Liver (tissue), 8 donors: ENCODE measurements at regions not wholly inside any gene's neighbourhood (a gene's known extent, or its start where the extent isn't known, plus 50 kb on each side); places are given as distances from the start of the nearest gene placed in this dataset.

Experiments used
- DNase-seq: peaks from one replicate; pipeline ENCODE4 v3.0.0-alpha.2; 2017; ENCODE audit warnings: low spot score
- H3K27ac ChIP-seq, 2 donors: one replicate each; pipeline ENCODE4 v1.7.0; 2013; ENCODE audit warnings: inconsistent platforms in 2 of 2, low read length in 2 of 2, control low read depth in 1 of 2, low read depth in 1 of 2, mild to moderate bottlenecking in 1 of 2
- H3K27me3 ChIP-seq, 4 donors: one replicate each; pipeline versions ENCODE4 v1.6.1 to v1.7.0; 2013; ENCODE audit warnings: low read length in 3 of 4, inconsistent platforms in 1 of 4, mild to moderate bottlenecking in 1 of 4, moderate library complexity in 1 of 4; ENCODE audit not compliant: control insufficient read depth in 4 of 4, insufficient read depth in 4 of 4
- H3K36me3 ChIP-seq, 4 donors: one replicate each; pipeline versions ENCODE4 v1.6.1 to v1.7.0; 2013; ENCODE audit warnings: low read length in 3 of 4, mild to moderate bottlenecking in 3 of 4, low read depth in 1 of 4, moderate library complexity in 1 of 4; ENCODE audit not compliant: control insufficient read depth in 4 of 4, insufficient read depth in 3 of 4
- H3K4me1 ChIP-seq, 4 donors: one replicate each; pipeline versions ENCODE4 v1.6.1 to v1.7.0; 2013; ENCODE audit warnings: low read length in 3 of 4, mild to moderate bottlenecking in 3 of 4, moderate library complexity in 1 of 4; ENCODE audit not compliant: control insufficient read depth in 4 of 4, insufficient read depth in 4 of 4
- H3K4me3 ChIP-seq, 3 donors: one replicate each; pipeline versions ENCODE4 v1.6.1 to v1.7.0; 2013; ENCODE audit warnings: low read length in 3 of 3, control low read depth in 1 of 3, low read depth in 1 of 3, mild to moderate bottlenecking in 1 of 3
- H3K9ac ChIP-seq, 2 donors: one replicate each; pipeline ENCODE4 v1.7.0; 2013; ENCODE audit warnings: low read length in 2 of 2, mild to moderate bottlenecking in 2 of 2, moderate library complexity in 2 of 2, control low read depth in 1 of 2, low read depth in 1 of 2
- H3K9me3 ChIP-seq, 4 donors: one replicate each; pipeline versions ENCODE4 v1.6.1 to v1.7.0; 2013; ENCODE audit warnings: low read length in 3 of 4; ENCODE audit not compliant: control insufficient read depth in 4 of 4
- EGR1 ChIP-seq, 2 donors: IDR thresholded peaks; 2 replicates each; pipeline ENCODE4 v1.6.1; 2016 to 2018; ENCODE audit warnings: antibody characterized with exemption in 2 of 2, low read depth in 2 of 2
- FOXA1 ChIP-seq: IDR thresholded peaks from 2 replicates; pipeline ENCODE4 v1.6.1; 2016; ENCODE audit warnings: antibody characterized with exemption
- FOXA2 ChIP-seq: IDR thresholded peaks from 2 replicates; pipeline ENCODE4 v1.6.1; 2016; ENCODE audit warnings: antibody characterized with exemption
- GABPA ChIP-seq, 2 donors: IDR thresholded peaks in 1 of 2; conservative IDR thresholded peaks in 1 of 2; 2 replicates each; pipeline ENCODE4 v1.6.1; 2016; ENCODE audit warnings: antibody characterized with exemption in 2 of 2, mild to moderate bottlenecking in 1 of 2, moderate library complexity in 1 of 2
- HNF4A ChIP-seq, 2 donors: conservative IDR thresholded peaks; 2 replicates each; pipeline ENCODE4 v1.6.1; 2016; ENCODE audit warnings: antibody characterized with exemption in 2 of 2, mild to moderate bottlenecking in 2 of 2
- HNF4G ChIP-seq: IDR thresholded peaks from 2 replicates; pipeline ENCODE4 v1.6.1; 2016; ENCODE audit warnings: antibody characterized with exemption
- JUND ChIP-seq, 2 donors: IDR thresholded peaks; 2 replicates each; pipeline ENCODE4 v1.6.1; 2016; ENCODE audit warnings: antibody characterized with exemption in 2 of 2
- NR2F2 ChIP-seq: IDR thresholded peaks from 2 replicates; pipeline ENCODE4 v1.6.1; 2016; ENCODE audit warnings: antibody characterized with exemption
- RAD21 ChIP-seq, 2 donors: IDR thresholded peaks; 2 replicates each; pipeline ENCODE4 v1.6.1; 2016; ENCODE audit warnings: antibody characterized with exemption in 2 of 2, mild to moderate bottlenecking in 2 of 2
- RXRA ChIP-seq, 2 donors: IDR thresholded peaks; 2 replicates each; pipeline ENCODE4 v1.6.1; 2017 to 2018; ENCODE audit warnings: antibody characterized with exemption in 2 of 2, mild to moderate bottlenecking in 1 of 2
- SP1 ChIP-seq: IDR thresholded peaks from 2 replicates; pipeline ENCODE4 v1.6.1; 2018; ENCODE audit warnings: antibody characterized with exemption, mild to moderate bottlenecking
- TAF1 ChIP-seq: conservative IDR thresholded peaks from 2 replicates; pipeline ENCODE4 v1.6.1; 2016; ENCODE audit warnings: antibody characterized with exemption, mild to moderate bottlenecking
- YY1 ChIP-seq: IDR thresholded peaks from 2 replicates; pipeline ENCODE4 v1.6.1; 2016; ENCODE audit warnings: antibody characterized with exemption, mild to moderate bottlenecking
- WGBS: extraction: QIAGEN DNeasy Blood & Tissue Kit; methylation state at CpG from one replicate; pipeline ENCODE4 v1.1.7; 2013; 5-methylcytosine and 5-hydroxymethylcytosine counted together
- TF ChIP-seq, protein P1 (sequence below): IDR thresholded peaks from 2 replicates; pipeline ENCODE4 v1.6.1; 2016; ENCODE audit warnings: antibody characterized with exemption
- TF ChIP-seq, protein P2 (sequence below): IDR thresholded peaks from 2 replicates; pipeline ENCODE4 v1.6.1; 2016; ENCODE audit warnings: antibody characterized with exemption
- TF ChIP-seq, protein P3 (sequence below): fragments of 150-350 bp; IDR thresholded peaks from 2 replicates; pipeline ENCODE4 v1.5.1; 2017; ENCODE audit warnings: improper control_type of control experiment, low read depth, low read length; ENCODE audit not compliant: missing input control
- TF ChIP-seq, protein P4 (sequence below): IDR thresholded peaks from 2 replicates; pipeline ENCODE4 v1.6.1; 2016; ENCODE audit warnings: antibody characterized with exemption, mild to moderate bottlenecking
- TF ChIP-seq, protein P5 (sequence below): IDR thresholded peaks from 2 replicates; pipeline ENCODE4 v1.6.1; 2016; ENCODE audit warnings: antibody characterized with exemption
- donor health status: healthy.
- donor health status: healthy.
- donor health status: healthy.
- donor health status: healthy.
- donor health status: healthy.

DNA sequence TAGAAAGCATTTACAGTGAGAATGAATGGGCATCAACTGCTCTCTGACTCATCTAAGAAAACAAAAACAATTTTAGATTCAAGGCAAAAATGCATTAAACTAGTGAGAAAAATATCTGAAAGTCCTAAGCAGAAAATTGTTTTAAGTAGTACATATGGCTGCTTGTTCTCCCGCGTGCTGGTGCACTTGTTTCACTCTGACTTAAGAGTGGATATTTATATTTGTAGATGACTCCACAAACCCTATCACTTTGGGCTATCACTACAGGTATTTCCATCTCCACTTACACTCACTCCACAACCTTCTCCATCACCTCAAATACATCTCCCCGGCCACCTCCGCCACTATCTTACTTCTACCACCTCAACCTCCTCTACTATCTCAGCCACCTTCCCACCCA lies 253.9 kb upstream of the EGLN3 start:
- TF ChIP-seq HNF4G (no peak), GABPA (IDR thresholded peaks at IDR 0.05 in 1 of 2, conservative IDR thresholded peaks at IDR 0.05 in 1 of 2) (no peak), RXRA (IDR thresholded peaks at IDR 0.05) (no peak), EGR1 (IDR thresholded peaks at IDR 0.05; ENCODE audit: low read depth in 2 of 2) (no peak), FOXA2 (no peak)
- TF ChIP-seq, protein P1, sequence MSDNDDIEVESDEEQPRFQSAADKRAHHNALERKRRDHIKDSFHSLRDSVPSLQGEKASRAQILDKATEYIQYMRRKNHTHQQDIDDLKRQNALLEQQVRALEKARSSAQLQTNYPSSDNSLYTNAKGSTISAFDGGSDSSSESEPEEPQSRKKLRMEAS = no peak
- TF ChIP-seq, protein P2, sequence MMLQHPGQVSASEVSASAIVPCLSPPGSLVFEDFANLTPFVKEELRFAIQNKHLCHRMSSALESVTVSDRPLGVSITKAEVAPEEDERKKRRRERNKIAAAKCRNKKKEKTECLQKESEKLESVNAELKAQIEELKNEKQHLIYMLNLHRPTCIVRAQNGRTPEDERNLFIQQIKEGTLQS = no peak

DNA sequence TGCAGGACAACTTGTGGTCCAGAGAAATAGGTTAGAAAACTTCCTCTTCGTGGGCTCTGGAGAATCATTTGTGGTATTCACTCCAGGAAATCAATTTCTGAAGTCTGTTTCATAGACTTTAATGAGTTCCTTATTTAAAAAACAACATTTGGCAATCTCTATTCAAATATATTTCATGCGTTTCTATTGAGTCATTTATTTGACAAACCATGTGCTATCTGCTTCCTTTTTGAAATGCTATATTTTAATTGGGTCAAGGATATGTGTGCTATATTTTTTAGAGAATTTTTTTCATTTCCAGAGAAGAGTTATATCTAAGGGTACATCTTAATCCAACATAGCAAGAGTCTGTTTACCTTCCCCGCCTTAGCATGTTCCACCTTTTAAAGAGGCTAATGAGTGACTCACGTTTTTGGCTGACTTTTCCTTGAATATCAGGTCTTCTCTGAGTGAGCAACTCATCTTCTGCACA lies 252.4 kb upstream of the EGLN3 start:
- TF ChIP-seq HNF4A (conservative IDR thresholded peaks at IDR 0.05) = no peak
- TF ChIP-seq YY1 = no peak
- no peak for TF ChIP-seq TAF1
- no peak for TF ChIP-seq RAD21 (IDR thresholded peaks at IDR 0.05)
- no peak for TF ChIP-seq SP1
- no peak for TF ChIP-seq NR2F2
- TF ChIP-seq, protein P3, sequence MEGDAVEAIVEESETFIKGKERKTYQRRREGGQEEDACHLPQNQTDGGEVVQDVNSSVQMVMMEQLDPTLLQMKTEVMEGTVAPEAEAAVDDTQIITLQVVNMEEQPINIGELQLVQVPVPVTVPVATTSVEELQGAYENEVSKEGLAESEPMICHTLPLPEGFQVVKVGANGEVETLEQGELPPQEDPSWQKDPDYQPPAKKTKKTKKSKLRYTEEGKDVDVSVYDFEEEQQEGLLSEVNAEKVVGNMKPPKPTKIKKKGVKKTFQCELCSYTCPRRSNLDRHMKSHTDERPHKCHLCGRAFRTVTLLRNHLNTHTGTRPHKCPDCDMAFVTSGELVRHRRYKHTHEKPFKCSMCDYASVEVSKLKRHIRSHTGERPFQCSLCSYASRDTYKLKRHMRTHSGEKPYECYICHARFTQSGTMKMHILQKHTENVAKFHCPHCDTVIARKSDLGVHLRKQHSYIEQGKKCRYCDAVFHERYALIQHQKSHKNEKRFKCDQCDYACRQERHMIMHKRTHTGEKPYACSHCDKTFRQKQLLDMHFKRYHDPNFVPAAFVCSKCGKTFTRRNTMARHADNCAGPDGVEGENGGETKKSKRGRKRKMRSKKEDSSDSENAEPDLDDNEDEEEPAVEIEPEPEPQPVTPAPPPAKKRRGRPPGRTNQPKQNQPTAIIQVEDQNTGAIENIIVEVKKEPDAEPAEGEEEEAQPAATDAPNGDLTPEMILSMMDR = no peak
- TF ChIP-seq, protein P1 = no peak
- TF ChIP-seq, protein P4, sequence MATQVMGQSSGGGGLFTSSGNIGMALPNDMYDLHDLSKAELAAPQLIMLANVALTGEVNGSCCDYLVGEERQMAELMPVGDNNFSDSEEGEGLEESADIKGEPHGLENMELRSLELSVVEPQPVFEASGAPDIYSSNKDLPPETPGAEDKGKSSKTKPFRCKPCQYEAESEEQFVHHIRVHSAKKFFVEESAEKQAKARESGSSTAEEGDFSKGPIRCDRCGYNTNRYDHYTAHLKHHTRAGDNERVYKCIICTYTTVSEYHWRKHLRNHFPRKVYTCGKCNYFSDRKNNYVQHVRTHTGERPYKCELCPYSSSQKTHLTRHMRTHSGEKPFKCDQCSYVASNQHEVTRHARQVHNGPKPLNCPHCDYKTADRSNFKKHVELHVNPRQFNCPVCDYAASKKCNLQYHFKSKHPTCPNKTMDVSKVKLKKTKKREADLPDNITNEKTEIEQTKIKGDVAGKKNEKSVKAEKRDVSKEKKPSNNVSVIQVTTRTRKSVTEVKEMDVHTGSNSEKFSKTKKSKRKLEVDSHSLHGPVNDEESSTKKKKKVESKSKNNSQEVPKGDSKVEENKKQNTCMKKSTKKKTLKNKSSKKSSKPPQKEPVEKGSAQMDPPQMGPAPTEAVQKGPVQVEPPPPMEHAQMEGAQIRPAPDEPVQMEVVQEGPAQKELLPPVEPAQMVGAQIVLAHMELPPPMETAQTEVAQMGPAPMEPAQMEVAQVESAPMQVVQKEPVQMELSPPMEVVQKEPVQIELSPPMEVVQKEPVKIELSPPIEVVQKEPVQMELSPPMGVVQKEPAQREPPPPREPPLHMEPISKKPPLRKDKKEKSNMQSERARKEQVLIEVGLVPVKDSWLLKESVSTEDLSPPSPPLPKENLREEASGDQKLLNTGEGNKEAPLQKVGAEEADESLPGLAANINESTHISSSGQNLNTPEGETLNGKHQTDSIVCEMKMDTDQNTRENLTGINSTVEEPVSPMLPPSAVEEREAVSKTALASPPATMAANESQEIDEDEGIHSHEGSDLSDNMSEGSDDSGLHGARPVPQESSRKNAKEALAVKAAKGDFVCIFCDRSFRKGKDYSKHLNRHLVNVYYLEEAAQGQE = no peak
- TF ChIP-seq FOXA1 = no peak
- no peak for TF ChIP-seq HNF4G
- TF ChIP-seq EGR1 (IDR thresholded peaks at IDR 0.05; ENCODE audit: low read depth in 2 of 2) = no peak
- TF ChIP-seq, protein P2 = no peak
- no peak for TF ChIP-seq GABPA (IDR thresholded peaks at IDR 0.05 in 1 of 2, conservative IDR thresholded peaks at IDR 0.05 in 1 of 2)
- no peak for TF ChIP-seq JUND (IDR thresholded peaks at IDR 0.05)
- TF ChIP-seq FOXA2 = no peak
- TF ChIP-seq, protein P5, sequence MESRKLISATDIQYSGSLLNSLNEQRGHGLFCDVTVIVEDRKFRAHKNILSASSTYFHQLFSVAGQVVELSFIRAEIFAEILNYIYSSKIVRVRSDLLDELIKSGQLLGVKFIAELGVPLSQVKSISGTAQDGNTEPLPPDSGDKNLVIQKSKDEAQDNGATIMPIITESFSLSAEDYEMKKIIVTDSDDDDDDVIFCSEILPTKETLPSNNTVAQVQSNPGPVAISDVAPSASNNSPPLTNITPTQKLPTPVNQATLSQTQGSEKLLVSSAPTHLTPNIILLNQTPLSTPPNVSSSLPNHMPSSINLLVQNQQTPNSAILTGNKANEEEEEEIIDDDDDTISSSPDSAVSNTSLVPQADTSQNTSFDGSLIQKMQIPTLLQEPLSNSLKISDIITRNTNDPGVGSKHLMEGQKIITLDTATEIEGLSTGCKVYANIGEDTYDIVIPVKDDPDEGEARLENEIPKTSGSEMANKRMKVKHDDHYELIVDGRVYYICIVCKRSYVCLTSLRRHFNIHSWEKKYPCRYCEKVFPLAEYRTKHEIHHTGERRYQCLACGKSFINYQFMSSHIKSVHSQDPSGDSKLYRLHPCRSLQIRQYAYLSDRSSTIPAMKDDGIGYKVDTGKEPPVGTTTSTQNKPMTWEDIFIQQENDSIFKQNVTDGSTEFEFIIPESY = no peak
- TF ChIP-seq RXRA (IDR thresholded peaks at IDR 0.05) = no peak
- no peaks in the 10 kb centered on the region for H3K36me3 ChIP-seq
- WGBS = 43% methylated on average over 4 of the region's 4 CpGs

More for the DNA sequence above, 253.9 kb upstream of the EGLN3 start:
- H3K9me3 ChIP-seq = no peaks in the 10 kb centered on the region
- H3K9ac ChIP-seq = no peak overlapping the region
- 96% methylated on average over 4 of the region's 4 CpGs for WGBS
- H3K27ac ChIP-seq = no peak overlapping the region
- H3K4me1 ChIP-seq = no peaks in the 10 kb centered on the region
- no peak for DNase-seq
- H3K36me3 ChIP-seq = no peaks in the 10 kb centered on the region
- H3K27me3 ChIP-seq = no peaks in the 10 kb centered on the region
- H3K4me3 ChIP-seq = no peak overlapping the region

More for the DNA sequence above, 252.4 kb upstream of the EGLN3 start:
- Histone ChIP-seq H3K27ac (no peak overlapping the region), H3K9me3 (no peaks in the 10 kb centered on the region), H3K4me1 (no peaks in the 10 kb centered on the region), H3K4me3 (no peak overlapping the region), H3K27me3 (no peaks in the 10 kb centered on the region), H3K9ac (no peak overlapping the region)
- DNase-seq = no peak
